ENCODE measurements at regions not wholly inside any gene's neighbourhood (a gene's known extent, or its start where the extent isn't known, plus 50 kb on each side); places are given as distances from the start of the nearest gene placed in this dataset.

- Mint-ChIP-seq H3K4me1 (ENCODE audit: low read depth) (no peaks in the 10 kb centered on the region), H3K27me3 (ENCODE audit: low read depth) (peaks cover 6% of the 10 kb centered on the region), H3K4me3 (ENCODE audit: low read depth) (no peak overlapping the region), H3K27ac (no peak overlapping the region), H3K9me3 (no peaks in the 10 kb centered on the region), H3K36me3 (ENCODE audit: low read depth) (no peaks in the 10 kb centered on the region)
- no peak for DNase-seq (ENCODE audit: low spot score)
- intact Hi-C loops (cut with micrococcal nuclease): no loop called here
These were observed 230.2 kb upstream of the B3GAT1 start for GRCh38 chr11:134642206-134642605.

GRCh38 chr11:134640971-134641968 lies 229.2 kb upstream of the B3GAT1 start:
- no peak overlapping the region for H3K4me3 Mint-ChIP-seq (ENCODE audit: low read depth)
- no peaks in the 10 kb centered on the region for H3K4me1 Mint-ChIP-seq (ENCODE audit: low read depth)
- no peaks in the 10 kb centered on the region for H3K36me3 Mint-ChIP-seq (ENCODE audit: low read depth)
- intact Hi-C loops (cut with micrococcal nuclease): no loop called here
- H3K9me3 Mint-ChIP-seq: no peaks in the 10 kb centered on the region
- DNase-seq (ENCODE audit: low spot score): no peak
- H3K27ac Mint-ChIP-seq: no peak overlapping the region
- H3K27me3 Mint-ChIP-seq (ENCODE audit: low read depth): peaks cover 3% of the 10 kb centered on the region

GRCh38 chr11:134640536-134640935 lies 228.5 kb upstream of the B3GAT1 start:
- no peaks in the 10 kb centered on the region for H3K4me1 Mint-ChIP-seq (ENCODE audit: low read depth)
- intact Hi-C loops (cut with micrococcal nuclease): no loop called here
- no peak overlapping the region for H3K4me3 Mint-ChIP-seq (ENCODE audit: low read depth)
- H3K36me3 Mint-ChIP-seq (ENCODE audit: low read depth): no peaks in the 10 kb centered on the region
- no peak overlapping the region for H3K27ac Mint-ChIP-seq
- DNase-seq (ENCODE audit: low spot score): no peak
- no peaks in the 10 kb centered on the region for H3K9me3 Mint-ChIP-seq
- H3K27me3 Mint-ChIP-seq (ENCODE audit: low read depth): peaks cover 3% of the 10 kb centered on the region

GRCh38 chr11:134639586-134640330 lies 227.7 kb upstream of the B3GAT1 start:
- H3K4me1 Mint-ChIP-seq (ENCODE audit: low read depth): no peaks in the 10 kb centered on the region
- H3K36me3 Mint-ChIP-seq (ENCODE audit: low read depth): no peaks in the 10 kb centered on the region
- H3K4me3 Mint-ChIP-seq (ENCODE audit: low read depth): no peak overlapping the region
- no peak overlapping the region for H3K27ac Mint-ChIP-seq
- intact Hi-C loops (cut with micrococcal nuclease): no loop called here
- peaks cover 3% of the 10 kb centered on the region for H3K27me3 Mint-ChIP-seq (ENCODE audit: low read depth)
- no peaks in the 10 kb centered on the region for H3K9me3 Mint-ChIP-seq
- no peak for DNase-seq (ENCODE audit: low spot score)

- Mint-ChIP-seq H3K9me3 (no peaks in the 10 kb centered on the region), H3K4me3 (ENCODE audit: low read depth) (no peak overlapping the region), H3K36me3 (ENCODE audit: low read depth) (no peaks in the 10 kb centered on the region), H3K27me3 (ENCODE audit: low read depth) (peaks cover 3% of the 10 kb centered on the region), H3K4me1 (ENCODE audit: low read depth) (no peaks in the 10 kb centered on the region), H3K27ac (no peak overlapping the region)
- DNase-seq (ENCODE audit: low spot score): no peak
- intact Hi-C loops (cut with micrococcal nuclease): no loop called here
These were observed 226.9 kb upstream of the B3GAT1 start for GRCh38 chr11:134638796-134639430.

- intact Hi-C loops (cut with micrococcal nuclease): no loop called here
- no peaks in the 10 kb centered on the region for H3K9me3 Mint-ChIP-seq
- H3K36me3 Mint-ChIP-seq (ENCODE audit: low read depth): no peaks in the 10 kb centered on the region
- no peak overlapping the region for H3K4me3 Mint-ChIP-seq (ENCODE audit: low read depth)
- no peak for DNase-seq (ENCODE audit: low spot score)
- peaks cover 3% of the 10 kb centered on the region for H3K27me3 Mint-ChIP-seq (ENCODE audit: low read depth)
- no peak overlapping the region for H3K27ac Mint-ChIP-seq
- H3K4me1 Mint-ChIP-seq (ENCODE audit: low read depth): no peaks in the 10 kb centered on the region
These were observed 225.3 kb upstream of the B3GAT1 start for GRCh38 chr11:134637091-134638015.

- H3K36me3 Mint-ChIP-seq (ENCODE audit: low read depth): no peaks in the 10 kb centered on the region
- no peaks in the 10 kb centered on the region for H3K9me3 Mint-ChIP-seq
- intact Hi-C loops (cut with micrococcal nuclease): no loop called here
- no peak overlapping the region for H3K27ac Mint-ChIP-seq
- H3K4me3 Mint-ChIP-seq (ENCODE audit: low read depth): no peak overlapping the region
- H3K27me3 Mint-ChIP-seq (ENCODE audit: low read depth): peaks cover 3% of the 10 kb centered on the region
- no peak for DNase-seq (ENCODE audit: low spot score)
- H3K4me1 Mint-ChIP-seq (ENCODE audit: low read depth): no peaks in the 10 kb centered on the region
These were observed 224.0 kb upstream of the B3GAT1 start for GRCh38 chr11:134636071-134636470.

- Mint-ChIP-seq H3K36me3 (ENCODE audit: low read depth) (no peaks in the 10 kb centered on the region), H3K9me3 (no peaks in the 10 kb centered on the region), H3K4me3 (ENCODE audit: low read depth) (no peak overlapping the region), H3K27ac (no peak overlapping the region), H3K4me1 (ENCODE audit: low read depth) (no peaks in the 10 kb centered on the region), H3K27me3 (ENCODE audit: low read depth) (peaks cover 3% of the 10 kb centered on the region)
- intact Hi-C loops (cut with micrococcal nuclease): no loop called here
- no peak for DNase-seq (ENCODE audit: low spot score)
These were observed 223.1 kb upstream of the B3GAT1 start for GRCh38 chr11:134634897-134635831.

- H3K9me3 Mint-ChIP-seq: no peaks in the 10 kb centered on the region
- DNase-seq (ENCODE audit: low spot score): no peak
- H3K27ac Mint-ChIP-seq: no peak overlapping the region
- peaks cover 2% of the 10 kb centered on the region for H3K27me3 Mint-ChIP-seq (ENCODE audit: low read depth)
- H3K4me1 Mint-ChIP-seq (ENCODE audit: low read depth): no peaks in the 10 kb centered on the region
- intact Hi-C loops (cut with micrococcal nuclease): no loop called here
- no peak overlapping the region for H3K4me3 Mint-ChIP-seq (ENCODE audit: low read depth)
- no peaks in the 10 kb centered on the region for H3K36me3 Mint-ChIP-seq (ENCODE audit: low read depth)
These were observed 221.2 kb upstream of the B3GAT1 start for GRCh38 chr11:134633276-134633675.

GRCh38 chr11:134632347-134633119 lies 220.5 kb upstream of the B3GAT1 start:
- no peak for DNase-seq (ENCODE audit: low spot score)
- H3K27me3 Mint-ChIP-seq (ENCODE audit: low read depth): peaks cover 3% of the 10 kb centered on the region
- H3K9me3 Mint-ChIP-seq: no peaks in the 10 kb centered on the region
- no peak overlapping the region for H3K4me3 Mint-ChIP-seq (ENCODE audit: low read depth)
- H3K36me3 Mint-ChIP-seq (ENCODE audit: low read depth): no peaks in the 10 kb centered on the region
- no peak overlapping the region for H3K27ac Mint-ChIP-seq
- H3K4me1 Mint-ChIP-seq (ENCODE audit: low read depth): no peaks in the 10 kb centered on the region
- intact Hi-C loops (cut with micrococcal nuclease): no loop called here

GRCh38 chr11:134630861-134631260 lies 218.8 kb upstream of the B3GAT1 start:
- Mint-ChIP-seq H3K9me3 (no peaks in the 10 kb centered on the region), H3K27ac (no peak overlapping the region), H3K36me3 (ENCODE audit: low read depth) (no peaks in the 10 kb centered on the region), H3K4me3 (ENCODE audit: low read depth) (no peak overlapping the region), H3K27me3 (ENCODE audit: low read depth) (peaks cover 3% of the 10 kb centered on the region), H3K4me1 (ENCODE audit: low read depth) (no peaks in the 10 kb centered on the region)
- intact Hi-C loops (cut with micrococcal nuclease): no loop called here
- no peak for DNase-seq (ENCODE audit: low spot score)

Measured in activated T-helper 2 cell treated with anti-CD3 and anti-CD28 coated beads, Interferon-gamma antibody, Interleukin-2, Interleukin-4, amounts not matched to agents 10 μg/mL and 5 μg/mL and 100 μg/mL, durations not matched to agents 14 hours and 24 hours and 36 hours (primary cell).